ENCODE measurements at regions not wholly inside any gene's neighbourhood (a gene's known extent, or its start where the extent isn't known, plus 50 kb on each side); places are given as distances from the start of the nearest gene placed in this dataset.

DNA sequence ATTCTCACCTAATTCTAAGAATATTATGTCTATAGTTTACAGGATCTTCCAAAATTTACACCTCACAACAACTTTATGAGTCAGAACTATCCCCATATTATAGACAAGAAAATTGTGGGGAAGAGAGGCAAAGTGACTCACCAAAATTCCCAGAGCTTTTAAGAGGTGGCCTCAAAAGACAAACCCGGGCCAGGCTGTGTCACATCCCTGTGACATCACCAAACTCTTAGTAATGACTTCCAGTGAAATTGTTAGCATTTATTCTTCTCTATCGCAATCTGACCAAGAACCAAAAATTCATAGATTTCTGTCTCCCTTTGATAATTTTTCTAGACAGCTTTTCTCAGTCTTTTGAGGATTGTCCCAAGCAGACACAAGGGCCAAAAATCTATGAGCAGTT is 134.3 kb downstream of the SNX19 start:
- Histone ChIP-seq H3K27me3 (ENCODE audit: insufficient read depth, poor library complexity, severe bottlenecking) (peaks cover 4% of the 10 kb centered on the region), H3K27ac (replicated peaks) (no peak overlapping the region), H3K4me3 (replicated peaks; ENCODE audit: insufficient read depth, low read length) (no peak overlapping the region)
- TF ChIP-seq SPI1 (IDR thresholded peaks at IDR 0.05; ENCODE audit: borderline replicate concordance, low read depth), result no peak
- no peak for TF ChIP-seq REST (IDR thresholded peaks at IDR 0.05; ENCODE audit: insufficient replicate concordance, low read depth)
- no peak for TF ChIP-seq GABPA (IDR thresholded peaks at IDR 0.05; ENCODE audit: low read depth)
- no peak for TF ChIP-seq POLR2AphosphoS5 (IDR thresholded peaks at IDR 0.05; ENCODE audit: low read depth)
- TF ChIP-seq CTCF (IDR thresholded peaks at IDR 0.05; ENCODE audit: insufficient read depth, low read length), result no peak
- DNase-seq (ENCODE audit: low read depth in 1 of 2, low spot score in 1 of 2), result no peak

GRCh38 chr11:130782361-130783222 is 133.7 kb downstream of the SNX19 start:
- Histone ChIP-seq H3K27me3 (ENCODE audit: insufficient read depth, poor library complexity, severe bottlenecking) (peaks cover 4% of the 10 kb centered on the region), H3K4me3 (replicated peaks; ENCODE audit: insufficient read depth, low read length) (no peak overlapping the region), H3K27ac (replicated peaks) (no peak overlapping the region)
- no peak for TF ChIP-seq SPI1 (IDR thresholded peaks at IDR 0.05; ENCODE audit: borderline replicate concordance, low read depth)
- TF ChIP-seq GABPA (IDR thresholded peaks at IDR 0.05; ENCODE audit: low read depth), result no peak
- TF ChIP-seq POLR2AphosphoS5 (IDR thresholded peaks at IDR 0.05; ENCODE audit: low read depth), result no peak
- TF ChIP-seq CTCF (IDR thresholded peaks at IDR 0.05; ENCODE audit: insufficient read depth, low read length), result no peak
- no peak for TF ChIP-seq REST (IDR thresholded peaks at IDR 0.05; ENCODE audit: insufficient replicate concordance, low read depth)
- DNase-seq (ENCODE audit: low read depth in 1 of 2, low spot score in 1 of 2), result no peak

GRCh38 chr11:130783323-130783722 is 133.0 kb downstream of the SNX19 start:
- DNase-seq (ENCODE audit: low read depth in 1 of 2, low spot score in 1 of 2), result no peak
- Histone ChIP-seq H3K4me3 (replicated peaks; ENCODE audit: insufficient read depth, low read length) (no peak overlapping the region), H3K27me3 (ENCODE audit: insufficient read depth, poor library complexity, severe bottlenecking) (peaks cover 4% of the 10 kb centered on the region), H3K27ac (replicated peaks) (no peak overlapping the region)
- TF ChIP-seq SPI1 (IDR thresholded peaks at IDR 0.05; ENCODE audit: borderline replicate concordance, low read depth), result no peak
- no peak for TF ChIP-seq GABPA (IDR thresholded peaks at IDR 0.05; ENCODE audit: low read depth)
- no peak for TF ChIP-seq POLR2AphosphoS5 (IDR thresholded peaks at IDR 0.05; ENCODE audit: low read depth)
- TF ChIP-seq CTCF (IDR thresholded peaks at IDR 0.05; ENCODE audit: insufficient read depth, low read length), result no peak
- no peak for TF ChIP-seq REST (IDR thresholded peaks at IDR 0.05; ENCODE audit: insufficient replicate concordance, low read depth)
